ENCODE measurements at regions not wholly inside any gene's neighbourhood (a gene's known extent, or its start where the extent isn't known, plus 50 kb on each side); places are given as distances from the start of the nearest gene placed in this dataset.

GRCh38 chr2:67075530-67076238, 321.4 kb upstream of the ETAA1 start:
- FAIRE-seq (no peak), DNase-seq (ENCODE audit: low read depth, low spot score) (no peak), ATAC-seq (no peak)
- ChIA-PET POLR2A (no interaction called here), SMC1A (ENCODE audit: uncharacterized antibody, unreplicated experiment) (no interaction called here), CTCF (no interaction called here), RAD21 (ENCODE audit: unreplicated experiment) (no interaction called here)
- no peaks in the 10 kb centered on the region for H3K9me3 ChIP-seq (replicated peaks; ENCODE audit: control insufficient read depth, insufficient read depth, low read length)
- H3K4me3 ChIP-seq = no peak overlapping the region
- no peaks in the 10 kb centered on the region for H3K27me3 ChIP-seq (replicated peaks in 1 of 2; ENCODE audit: control insufficient read depth in 2 of 2, insufficient read depth in 2 of 2, low read length in 1 of 2)
- H4K20me1 ChIP-seq (ENCODE audit: control insufficient read depth, insufficient read depth) = no peaks in the 10 kb centered on the region
- H3K27ac ChIP-seq (ENCODE audit: control insufficient read depth, insufficient read depth) = no peak overlapping the region
- H2AFZ ChIP-seq (ENCODE audit: control insufficient read depth, low read depth, low read length) = no peak overlapping the region
- H3K4me2 ChIP-seq (ENCODE audit: control insufficient read depth, insufficient read depth) = no peak overlapping the region
- no peaks in the 10 kb centered on the region for H3K36me3 ChIP-seq (ENCODE audit: control insufficient read depth in 2 of 2, insufficient read depth in 2 of 2, low read length in 1 of 2)
- in situ Hi-C loops (cut with MboI) = no loop called here
- intact Hi-C loops (cut with micrococcal nuclease; ENCODE audit: unreplicated experiment) = no loop called here
- no peak overlapping the region for H3K9ac ChIP-seq (ENCODE audit: control insufficient read depth, insufficient read depth, low read length)
- BruUV-seq (replicated peaks) = no TSS peak
- 33% methylated on average over 3 of the region's 3 CpGs for WGBS (ENCODE audit: insufficient coverage, insufficient replicate concordance, low lambda C conversion rate, missing lambda C conversion rate)
- no peak for TF ChIP-seq LARP7 (IDR thresholded peaks at IDR 0.05)
- no peak for TF ChIP-seq FOXM1 (IDR thresholded peaks at IDR 0.05; ENCODE audit: low read depth, low read length)
- TF ChIP-seq NBN (IDR thresholded peaks at IDR 0.05) = no peak
- TF ChIP-seq E2F8 (IDR thresholded peaks at IDR 0.05; ENCODE audit: low read depth, partially characterized antibody) = no peak
- TF ChIP-seq BCL11A (IDR thresholded peaks at IDR 0.05; ENCODE audit: low read depth, low read length) = no peak
- no peak for TF ChIP-seq NFYB (IDR thresholded peaks at IDR 0.05; ENCODE audit: insufficient read depth, low read depth, low read length)
- no peak for TF ChIP-seq E2F4 (IDR thresholded peaks at IDR 0.05; ENCODE audit: low read depth, low read length)
- TF ChIP-seq SREBF2 (IDR thresholded peaks at IDR 0.05; ENCODE audit: low read length) = no peak
- no peak for TF ChIP-seq ESRRA (IDR thresholded peaks at IDR 0.05; ENCODE audit: low read length)
- no peak for TF ChIP-seq SPI1 (IDR thresholded peaks at IDR 0.05; ENCODE audit: borderline replicate concordance, insufficient read depth, low read depth, low read length)
- no peak for TF ChIP-seq PBX3 (IDR thresholded peaks at IDR 0.05; ENCODE audit: insufficient replicate concordance, low read depth, low read length)
- TF ChIP-seq PAX8 (IDR thresholded peaks at IDR 0.05) = no peak
- no peak for TF ChIP-seq USF2 (IDR thresholded peaks at IDR 0.05; ENCODE audit: borderline replicate concordance, low read depth, low read length)
- H3K4me1 ChIP-seq (ENCODE audit: control insufficient read depth, insufficient read depth, low read length) = no peaks in the 10 kb centered on the region
- H3K79me2 ChIP-seq (ENCODE audit: control insufficient read depth, insufficient read depth, low read length) = no peaks in the 10 kb centered on the region

All from GM12878 (cell line).